ENCODE measurements at regions not wholly inside any gene's neighbourhood (a gene's known extent, or its start where the extent isn't known, plus 50 kb on each side); places are given as distances from the start of the nearest gene placed in this dataset.
A peak's percentile ranks its signal among the peaks of the same experiment; 100 is the strongest.
"Not testable (repeated sequence)": the region's sequence is repeated elsewhere in the genome, so short reads cannot be mapped to it uniquely, and the experiment has no call there.

- DNase-seq = no peak
Measured at GRCh38 chr6:81326881-81327561, 425.5 kb downstream of the TENT5A start.

- DNase-seq = no peak
Measured at GRCh38 chr6:81309811-81310210, 442.7 kb downstream of the TENT5A start.

DNA sequence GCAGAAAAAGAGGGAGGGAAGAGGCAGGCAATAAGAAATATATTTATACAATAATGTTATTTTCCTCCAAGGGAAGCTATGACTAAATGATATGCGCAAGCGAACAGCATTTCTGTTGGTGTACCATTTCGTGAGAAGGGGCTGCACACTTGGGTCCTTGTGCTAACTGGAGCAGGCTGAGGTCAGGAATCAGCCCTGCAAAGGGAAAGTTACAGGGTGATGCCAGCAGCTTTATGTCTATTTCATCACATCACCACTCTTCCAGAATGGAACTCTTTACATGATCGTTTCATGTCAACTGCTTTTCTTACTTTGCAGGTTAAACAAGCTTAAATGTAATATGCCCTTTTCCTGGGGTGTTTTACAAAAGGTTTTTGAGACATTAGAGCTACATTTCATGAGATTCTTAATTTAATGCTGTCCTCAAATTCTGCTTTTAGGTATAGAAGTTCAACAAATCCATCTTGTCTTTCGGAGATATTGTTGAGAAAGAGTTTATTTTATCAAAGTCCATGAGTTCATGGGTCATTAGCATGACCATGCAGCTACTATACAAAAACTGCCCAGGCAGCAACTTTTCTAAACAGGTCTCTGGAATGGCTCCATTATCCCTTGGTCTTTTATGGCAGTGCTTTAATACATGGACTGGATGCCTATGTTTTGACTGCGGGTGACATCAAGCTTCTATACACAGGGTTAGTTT lies 443.8 kb downstream of the TENT5A start:
- DNase-seq = no peak

DNA sequence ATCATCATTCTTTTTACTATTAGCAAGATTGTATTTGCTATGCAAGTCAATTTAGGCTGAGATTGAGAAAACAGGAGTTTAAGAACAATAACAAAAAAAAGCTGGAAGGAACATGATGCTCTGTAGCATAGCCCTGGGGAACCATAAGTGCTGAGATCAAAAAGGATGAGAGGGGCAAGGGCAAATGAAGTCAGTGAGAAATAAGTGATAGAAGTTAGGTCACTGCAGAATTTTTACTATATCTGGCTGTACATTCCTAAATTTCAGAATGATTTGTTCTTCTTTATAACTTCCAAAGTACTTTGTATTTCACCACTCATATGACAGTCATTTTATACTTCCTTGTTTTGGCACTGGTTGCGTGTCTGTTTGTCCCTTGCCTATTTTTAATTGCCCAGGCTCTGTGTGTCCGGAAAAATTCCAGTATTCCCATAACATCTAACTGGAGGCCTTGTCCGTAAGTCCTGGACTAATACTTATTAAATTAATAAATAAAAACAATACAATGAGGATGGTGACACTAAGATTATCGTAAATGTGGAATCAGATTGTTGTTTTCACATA lies 444.7 kb downstream of the TENT5A start:
- DNase-seq = no peak

DNA sequence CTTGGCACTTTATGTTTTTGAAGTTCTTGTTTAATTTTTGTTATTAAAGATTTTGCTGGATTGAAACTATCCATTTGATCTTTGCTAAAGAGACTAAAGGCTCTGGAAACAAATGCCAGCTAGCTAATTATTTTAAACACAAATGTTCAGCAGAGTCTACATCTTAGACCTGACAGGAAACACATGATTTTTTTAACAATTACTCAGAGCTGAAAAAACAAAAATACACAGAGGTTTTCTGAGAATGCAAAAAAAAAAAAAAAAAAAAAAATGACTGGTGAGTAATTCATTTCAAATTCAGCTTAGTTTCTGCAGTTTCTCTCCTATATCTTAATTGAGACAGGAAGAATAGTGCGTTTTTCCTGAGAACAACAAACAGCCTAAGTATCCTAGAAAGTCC lies 448.0 kb downstream of the TENT5A start:
- DNase-seq = no peak

DNA sequence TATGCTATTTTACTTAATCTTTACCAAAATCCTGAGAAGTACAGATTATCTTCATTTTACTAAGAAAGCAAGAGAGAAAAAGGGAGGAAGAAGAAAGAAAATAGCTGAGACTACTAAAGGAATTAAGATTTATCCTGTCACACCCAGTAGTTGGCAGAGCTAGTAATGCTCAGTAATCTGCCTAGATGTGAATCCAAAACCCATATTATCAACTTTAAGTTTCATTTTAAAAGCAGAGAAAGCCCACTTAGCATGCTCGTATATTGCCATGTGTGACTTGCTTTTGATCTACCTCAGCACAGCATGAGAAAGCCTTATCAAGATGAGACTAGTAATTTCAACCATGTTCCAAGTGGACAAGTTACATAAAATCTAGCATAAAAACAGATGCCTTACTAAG lies 451.5 kb downstream of the TENT5A start:
- DNase-seq = no peak

DNA sequence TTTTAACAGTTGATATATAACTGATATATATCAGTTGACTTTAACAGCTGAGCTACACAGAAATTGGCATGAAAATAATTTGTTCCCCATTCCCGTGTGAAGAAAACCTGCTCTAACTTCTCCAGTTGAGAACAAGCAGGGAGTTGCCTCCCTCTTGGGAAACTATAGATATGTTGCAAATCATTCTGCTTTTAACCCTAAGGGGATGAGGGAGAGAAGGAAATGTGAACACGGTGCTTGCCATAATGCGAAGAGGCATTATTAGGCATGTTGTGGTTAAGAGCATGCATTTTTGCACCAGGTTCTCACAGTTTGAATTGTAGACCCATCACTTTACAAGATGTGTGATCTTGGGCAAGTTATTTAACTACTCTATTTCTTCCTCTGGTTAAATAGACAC lies 453.7 kb downstream of the TENT5A start:
- DNase-seq = no peak

- DNase-seq = no peak
Measured at GRCh38 chr6:81295310-81295709, 457.2 kb downstream of the TENT5A start.

DNA sequence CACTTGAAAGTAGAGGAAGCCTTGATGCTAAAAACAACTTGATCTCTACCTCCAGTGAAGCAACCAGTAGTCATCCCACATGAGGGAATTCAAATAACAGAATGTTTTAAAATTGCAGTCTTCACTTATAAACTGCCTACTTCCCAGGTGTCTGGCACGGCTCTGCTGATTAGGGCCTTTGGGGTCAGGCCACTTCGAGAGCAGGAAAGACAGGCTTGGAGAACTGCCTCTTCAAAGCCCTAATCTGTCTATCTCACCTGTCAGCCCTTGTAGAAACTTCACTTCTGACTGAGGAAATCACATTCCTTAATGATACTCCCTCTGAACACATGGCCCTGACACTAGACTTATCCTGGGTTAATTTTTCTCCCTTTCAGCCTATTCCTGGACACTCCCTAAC lies 458.6 kb downstream of the TENT5A start:
- DNase-seq = no peak

DNA sequence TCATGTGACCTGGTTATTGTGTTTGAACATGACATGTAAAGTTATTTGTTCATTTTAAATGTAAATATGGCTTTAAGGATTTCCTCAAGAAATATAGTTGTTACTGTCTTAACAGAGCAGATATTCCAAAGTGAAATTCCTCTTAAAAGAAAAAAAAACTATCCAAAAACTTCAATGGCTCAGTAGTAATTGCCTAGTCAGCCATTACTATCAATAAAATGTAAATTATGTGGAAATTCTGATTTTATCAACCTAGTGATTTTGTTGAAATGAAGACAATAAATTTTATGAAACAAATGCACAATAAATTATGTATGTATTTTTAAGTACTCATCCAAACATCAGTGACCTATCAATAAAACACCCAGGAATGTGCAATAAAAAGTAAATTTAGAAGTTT lies 463.3 kb downstream of the TENT5A start:
- DNase-seq = no peak

DNA sequence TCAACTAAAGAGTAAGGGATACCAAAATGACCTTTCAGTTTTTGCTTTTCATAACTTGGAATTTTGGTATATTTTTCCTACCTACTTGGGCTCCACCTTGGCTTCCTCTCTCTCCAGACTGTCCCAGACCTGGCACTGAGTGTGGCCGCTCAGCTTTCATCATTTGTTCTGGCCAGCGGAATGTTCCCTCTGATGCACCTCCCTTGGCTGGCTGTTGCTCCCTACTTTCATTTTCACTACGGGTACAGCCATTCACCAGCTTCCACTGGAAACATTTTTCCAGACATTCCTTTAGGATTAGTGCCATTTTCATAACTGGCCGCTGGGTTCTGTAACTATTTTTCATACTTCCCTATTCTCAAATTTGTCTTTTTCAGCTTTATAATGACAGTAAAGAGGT lies 487.4 kb downstream of the TENT5A start:
- no peak for DNase-seq

DNA sequence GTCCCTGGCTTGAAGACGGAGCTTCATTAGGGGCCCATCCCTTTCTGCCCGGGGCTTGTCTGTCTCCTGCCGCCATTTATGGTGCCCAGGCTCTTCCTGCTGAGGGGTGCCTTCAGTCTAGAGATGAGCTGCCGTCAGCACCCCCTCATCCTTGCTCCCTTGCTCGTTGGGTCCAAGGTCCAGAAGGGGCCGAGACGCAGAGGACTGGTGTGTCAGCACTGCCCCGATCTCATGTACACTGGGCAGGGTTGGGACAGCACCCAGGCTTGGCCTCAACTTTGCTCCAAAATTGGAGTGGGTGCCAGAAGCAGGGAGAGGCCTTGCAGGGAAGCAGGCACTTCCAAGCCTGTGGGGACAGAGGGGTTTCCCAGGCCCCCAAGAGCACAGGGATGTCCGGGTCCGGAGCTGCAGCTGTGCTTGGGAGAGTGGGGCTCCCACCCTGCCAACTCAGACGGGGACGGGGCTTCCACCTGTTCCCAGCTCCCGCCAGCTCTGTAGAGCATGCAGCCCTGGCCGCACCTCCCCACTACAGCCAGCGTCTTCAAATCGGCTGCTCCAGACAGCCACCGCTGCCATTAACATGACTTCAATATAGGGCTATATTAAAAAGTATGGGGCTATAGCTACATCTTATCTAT lies 488.8 kb downstream of the TENT5A start:
- no peak for DNase-seq

DNA sequence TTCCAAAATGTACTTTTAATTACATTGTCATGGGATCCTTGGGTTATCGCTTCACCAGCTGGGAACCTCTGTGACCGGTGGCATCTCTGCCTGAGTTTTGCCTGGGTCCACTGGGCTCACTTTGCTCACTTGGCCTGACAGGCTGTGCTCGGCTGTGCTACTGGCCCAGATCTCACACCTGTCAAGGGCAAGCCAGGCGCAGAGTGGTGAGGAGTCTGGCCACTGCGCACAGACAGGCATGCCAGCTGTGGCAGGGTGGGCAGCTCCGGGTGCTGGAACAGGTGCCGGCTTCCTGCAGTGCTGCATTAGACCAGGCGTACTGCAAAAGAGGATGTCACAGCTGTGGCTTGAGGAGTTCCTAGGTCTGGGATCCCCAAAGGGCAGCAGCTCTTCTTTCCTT lies 489.8 kb downstream of the TENT5A start:
- no peak for DNase-seq

DNA sequence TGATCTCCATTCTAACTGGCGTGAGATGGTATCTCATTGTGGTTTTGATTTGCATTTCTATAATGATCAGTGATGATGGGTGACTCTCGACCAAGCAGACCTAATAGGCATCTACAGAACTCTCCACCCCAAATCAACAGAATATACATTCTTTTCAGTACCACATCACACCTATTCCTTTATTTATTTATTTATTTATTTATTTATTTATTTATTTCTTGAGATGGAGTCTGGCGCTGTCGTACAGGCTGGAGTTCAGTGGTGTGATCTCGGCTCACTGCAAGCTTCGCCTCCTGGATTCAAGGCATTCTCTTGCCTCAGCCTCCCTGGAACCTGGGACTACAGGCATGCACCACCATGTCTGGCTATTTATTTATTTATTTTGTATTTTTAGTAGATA lies 496.3 kb downstream of the TENT5A start:
- DNase-seq = not testable (repeated sequence)

DNA sequence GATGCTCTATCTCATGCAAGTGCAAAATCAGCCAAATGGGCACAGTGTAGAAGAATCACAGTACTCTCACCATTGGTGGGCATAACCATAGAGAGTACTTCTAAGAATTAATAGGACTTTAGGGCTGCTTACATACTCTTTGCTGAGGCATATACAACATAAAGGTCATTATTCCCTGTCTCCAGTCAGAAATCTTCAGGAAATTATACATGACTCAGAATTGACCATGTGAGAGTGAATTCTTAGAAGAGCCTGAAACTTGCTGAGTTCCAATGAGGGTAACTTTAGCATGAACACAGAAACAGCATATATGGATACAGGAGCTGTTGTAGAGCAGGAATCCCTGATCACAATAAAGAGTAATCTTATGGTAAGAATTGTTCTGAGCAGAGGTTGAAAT lies 498.7 kb downstream of the TENT5A start:
- no peak for DNase-seq

GRCh38 chr6:81252231-81252630 lies 500.2 kb downstream of the TENT5A start:
- no peak for DNase-seq

DNA sequence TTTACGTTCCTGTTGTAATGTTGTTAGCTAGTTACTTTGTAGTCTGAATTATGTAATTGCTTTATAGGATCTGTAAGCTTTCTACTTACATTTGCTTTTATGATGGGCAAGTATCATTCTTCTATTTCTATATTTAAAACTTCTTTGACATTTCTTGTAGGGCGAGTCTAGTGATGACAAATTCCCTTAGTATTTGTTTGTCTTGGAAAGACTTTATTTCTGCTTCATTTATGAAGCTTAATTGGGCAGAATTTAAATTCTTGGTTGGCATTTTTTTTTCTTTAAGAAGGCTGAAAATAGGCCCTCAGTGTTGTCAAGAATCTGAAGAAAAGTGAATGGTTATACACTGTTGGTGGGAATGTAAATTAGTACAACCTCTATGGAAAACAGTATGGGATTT lies 506.3 kb downstream of the TENT5A start:
- no peak for DNase-seq

DNA sequence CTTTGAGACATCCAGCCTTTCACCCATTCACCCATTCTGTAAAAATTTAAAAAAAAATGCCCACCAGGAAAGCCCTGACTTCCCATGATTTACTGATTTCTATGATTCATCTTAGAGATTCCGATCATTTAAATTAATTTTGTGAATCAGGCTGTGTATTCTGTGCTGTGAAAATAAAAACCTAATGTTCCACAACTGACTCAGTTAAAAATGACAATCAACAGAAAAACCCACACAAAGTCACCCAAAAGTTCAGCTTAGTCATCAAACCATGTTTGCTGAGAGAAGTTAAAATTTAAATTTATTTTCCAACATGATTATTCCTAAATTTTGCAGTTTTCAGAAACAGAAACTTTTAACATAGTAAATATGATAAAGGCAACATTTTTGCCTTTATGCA lies 509.9 kb downstream of the TENT5A start:
- no peak for DNase-seq

DNA sequence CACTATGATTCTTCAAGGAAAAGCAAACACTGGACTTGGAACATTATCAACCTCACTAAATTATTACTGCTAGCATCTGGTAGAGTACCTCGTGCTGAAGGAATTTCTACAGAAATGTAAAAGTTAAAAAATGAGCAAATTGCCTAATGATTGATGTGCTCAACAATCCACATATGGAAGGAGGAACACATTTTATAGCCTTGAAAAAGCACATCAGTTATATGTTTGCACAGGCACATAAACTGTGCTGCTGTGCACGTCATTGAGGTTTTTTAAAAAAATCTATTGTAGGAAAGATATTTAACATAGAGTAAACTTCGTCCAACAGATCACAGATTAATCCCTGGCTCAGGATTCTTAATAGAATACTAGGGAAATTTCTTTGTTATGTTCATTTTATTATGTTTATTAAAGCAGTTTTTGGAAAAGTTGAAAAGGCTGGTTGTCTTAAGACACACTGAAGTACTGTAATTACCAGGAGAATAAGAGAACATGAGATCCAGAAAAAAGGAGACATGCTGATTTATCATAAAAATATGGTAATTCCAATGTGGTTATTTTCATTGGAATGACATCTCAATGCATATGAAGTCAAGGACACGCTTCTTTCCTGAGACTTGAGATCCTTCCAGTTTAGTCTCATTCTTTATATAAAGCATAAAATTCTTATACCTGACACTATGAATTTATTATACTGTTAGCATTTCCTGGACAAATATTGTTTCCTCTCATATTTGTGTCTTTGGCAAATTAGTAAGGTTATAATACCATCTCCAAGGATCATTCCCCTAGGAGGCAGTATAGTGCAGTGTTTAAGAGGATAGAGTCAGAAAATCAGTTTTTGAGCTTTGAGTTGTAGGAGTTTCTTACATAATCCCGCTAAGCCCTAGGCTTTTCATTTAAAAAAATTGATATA lies 511.1 kb downstream of the TENT5A start:
- DNase-seq = peak in 1 of 2 experiments; percentile 24

GRCh38 chr6:81238390-81238789 lies 514.1 kb downstream of the TENT5A start:
- DNase-seq = no peak

DNA sequence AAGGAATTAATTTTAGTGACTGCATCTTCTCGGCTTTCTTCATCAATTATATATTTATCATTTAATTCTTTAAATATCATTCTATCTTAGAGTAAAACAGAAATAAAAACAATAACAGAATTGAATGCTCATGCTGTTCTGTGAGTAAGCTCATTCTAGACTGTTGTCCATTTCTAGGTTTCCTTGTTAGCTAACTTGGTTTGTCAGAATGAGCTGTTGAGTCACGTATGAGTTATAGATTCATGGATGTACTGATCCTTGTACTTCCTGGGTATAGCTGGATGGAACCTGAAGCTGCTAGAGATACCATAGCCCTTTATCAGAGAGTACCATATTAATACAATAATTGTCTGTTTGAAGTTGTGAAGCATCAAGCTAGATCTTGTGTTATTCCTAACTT lies 515.3 kb downstream of the TENT5A start:
- DNase-seq = no peak

DNA sequence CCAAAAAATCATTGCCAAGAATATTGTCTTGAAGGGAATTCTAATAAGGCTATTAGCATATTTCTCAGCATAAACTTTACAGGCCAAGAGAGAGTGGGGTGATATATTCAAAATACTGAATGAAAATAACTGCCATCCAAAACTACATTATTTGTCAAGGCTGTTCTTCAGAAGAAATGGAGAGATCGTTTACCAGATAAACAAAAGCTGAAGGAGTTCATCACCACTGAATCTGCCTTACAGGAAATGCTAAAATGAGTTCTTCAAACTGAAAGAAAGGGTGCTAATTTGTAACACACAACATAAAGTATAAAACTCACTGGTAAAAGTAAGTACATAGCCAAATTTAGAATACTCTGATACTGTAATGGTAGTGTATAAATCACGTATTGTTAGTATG lies 517.0 kb downstream of the TENT5A start:
- no peak for DNase-seq

GRCh38 chr6:81233990-81234389 lies 518.5 kb downstream of the TENT5A start:
- DNase-seq = no peak
